Heart left ventricle (tissue), 16 donors: ENCODE measurements at regions not wholly inside any gene's neighbourhood (a gene's known extent, or its start where the extent isn't known, plus 50 kb on each side); places are given as distances from the start of the nearest gene placed in this dataset.

ENCODE experiments used
- ATAC-seq, 4 donors: fragments of 200-7000 bp; cut with Tn5 transposase; one replicate each; pipeline ENCODE4 v1.9.1; 2020 to 2022; ENCODE audit warnings: moderate library complexity in 4 of 4, mild to moderate bottlenecking in 3 of 4, moderate number of reproducible peaks in 1 of 4
- DNase-seq, 5 donors: peaks; one replicate each; pipeline ENCODE4 v3.0.0-alpha.2; 2020
- H3K27ac ChIP-seq, 12 donors: fragments of 200-600 bp; sonication (generic) in 4 of 12; one replicate each; pipeline versions ENCODE4 v1.5.0 to v1.8.0; 2016 to 2022; ENCODE audit warnings: mild to moderate bottlenecking in 2 of 12
- H3K27me3 ChIP-seq, 9 donors: fragments of 200-600 bp; sonication (generic) in 2 of 9; one replicate each; pipeline versions ENCODE4 v1.5.1 to v1.8.0; 2016 to 2022; ENCODE audit warnings: mild to moderate bottlenecking in 3 of 9
- H3K36me3 ChIP-seq, 9 donors: fragments of 200-600 bp; sonication (generic) in 2 of 9; one replicate each; pipeline versions ENCODE4 v1.5.0 to v1.8.0; 2018 to 2022; ENCODE audit warnings: mild to moderate bottlenecking in 2 of 9
- H3K4me1 ChIP-seq, 12 donors: fragments of 200-600 bp; sonication (generic) in 4 of 12; one replicate each; pipeline versions ENCODE4 v1.5.0 to v1.8.0; 2016 to 2022; ENCODE audit warnings: mild to moderate bottlenecking in 3 of 12
- H3K4me3 ChIP-seq, 12 donors: fragments of 200-600 bp; sonication (generic) in 4 of 12; one replicate each; pipeline versions ENCODE4 v1.5.0 to v1.8.0; 2017 to 2022; ENCODE audit warnings: mild to moderate bottlenecking in 9 of 12, moderate library complexity in 4 of 12
- H3K9me3 ChIP-seq, 12 donors: fragments of 200-600 bp; sonication (generic) in 4 of 12; one replicate each; pipeline versions ENCODE4 v1.5.0 to v1.8.0; 2016 to 2022; ENCODE audit warnings: mild to moderate bottlenecking in 1 of 12
- POLR2A ChIP-seq, 2 donors: fragments of 450-650 bp; IDR thresholded peaks; one replicate each; pipeline ENCODE4 v1.6.1; 2017; ENCODE audit warnings: antibody characterized with exemption in 2 of 2, mild to moderate bottlenecking in 2 of 2, moderate library complexity in 2 of 2
- WGBS, 4 donors: extraction: QIAGEN DNeasy Blood & Tissue Kit in 2 of 4; methylation state at CpG; one replicate each; pipeline versions ENCODE4 v1.1.5 to v1.1.7; 2013 to 2018; 5-methylcytosine and 5-hydroxymethylcytosine counted together
- intact Hi-C, 10 donors: fragments of 100-400 bp; cut with DNase I; formaldehyde crosslinking; loops; one replicate each; pipeline versions ENCODE4 v1.11.1 to v1.14.2; 2022
- TF ChIP-seq, protein P1 (sequence below), 12 donors: fragments of 200-600 bp; sonication (generic) in 4 of 12; IDR thresholded peaks; one replicate each; pipeline versions ENCODE4 v1.5.0 to v1.8.0; 2018 to 2022; ENCODE audit warnings: antibody characterized with exemption in 12 of 12, mild to moderate bottlenecking in 5 of 12
- donor health status: ischemic (EF 13 %, LVEDD 7.1; RV severe dilation, severe dysfunction).
- donor health status: healthy with polysubstance abuse.
- donor health status: DM: no; HTN: yes; CAD: no.
- donor health status: DM: no; HTN: no; CAD: no.
- donor health status: ischemic (EF 25% LVEDD 6.9; RV normal size, moderate dysfunction).
- donor health status: ischemic (EF 25% LVEDD 5.7; RV mildly dilated, moderate dysfunction).
- donor health status: healthy.
- donor health status: DM: yes; HTN: yes; CAD: no.
- donor health status: ischemic (EF 35%, LVEDD 5.7; RV mildly dilated, moderate dysfunction).
- donor health status: nonischemic (EF 11% LVEDD 7.7; RV severe dilation, severe dysfunction).
- donor health status: DM: yes; HTN: yes; CAD: no.
- donor health status: PGD.
- donor health status: ischemic (EF 29% LVEDD 5.4; RV normal size, mild dysfunction).
- donor health status: nonischemic (EF 23%, LVEDD 6.1; RV moderate dilation, normal function).

DNA sequence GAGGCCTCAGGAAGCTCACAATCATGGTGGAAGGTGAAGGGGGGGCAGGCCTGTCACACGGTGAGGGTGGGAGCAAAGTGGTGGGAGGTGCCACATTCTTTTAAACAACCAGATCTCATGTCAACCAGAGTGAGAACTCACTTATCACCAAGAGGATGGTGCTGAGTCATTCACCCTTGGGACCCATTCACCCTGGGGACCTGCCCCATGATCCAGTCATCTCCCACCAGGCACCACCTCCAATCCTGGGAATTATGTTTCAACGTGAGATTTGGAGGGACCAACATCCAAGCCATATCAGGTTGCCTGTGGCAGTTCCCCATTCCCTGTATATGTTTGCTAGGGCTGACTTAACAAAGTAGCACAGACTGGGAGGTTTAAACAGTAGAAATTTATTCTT is 318.4 kb upstream of the CLNK start:
- 64 to 71% (median 68%) methylated on average over 2 of the region's 2 CpGs for WGBS, 4 donors
- H3K27me3 ChIP-seq: peaks cover 0 to 6% (median 0%) of the 10 kb centered on the region in 9 donors
- H3K9me3 ChIP-seq: no peaks in the 10 kb centered on the region
- TF ChIP-seq, protein P1, sequence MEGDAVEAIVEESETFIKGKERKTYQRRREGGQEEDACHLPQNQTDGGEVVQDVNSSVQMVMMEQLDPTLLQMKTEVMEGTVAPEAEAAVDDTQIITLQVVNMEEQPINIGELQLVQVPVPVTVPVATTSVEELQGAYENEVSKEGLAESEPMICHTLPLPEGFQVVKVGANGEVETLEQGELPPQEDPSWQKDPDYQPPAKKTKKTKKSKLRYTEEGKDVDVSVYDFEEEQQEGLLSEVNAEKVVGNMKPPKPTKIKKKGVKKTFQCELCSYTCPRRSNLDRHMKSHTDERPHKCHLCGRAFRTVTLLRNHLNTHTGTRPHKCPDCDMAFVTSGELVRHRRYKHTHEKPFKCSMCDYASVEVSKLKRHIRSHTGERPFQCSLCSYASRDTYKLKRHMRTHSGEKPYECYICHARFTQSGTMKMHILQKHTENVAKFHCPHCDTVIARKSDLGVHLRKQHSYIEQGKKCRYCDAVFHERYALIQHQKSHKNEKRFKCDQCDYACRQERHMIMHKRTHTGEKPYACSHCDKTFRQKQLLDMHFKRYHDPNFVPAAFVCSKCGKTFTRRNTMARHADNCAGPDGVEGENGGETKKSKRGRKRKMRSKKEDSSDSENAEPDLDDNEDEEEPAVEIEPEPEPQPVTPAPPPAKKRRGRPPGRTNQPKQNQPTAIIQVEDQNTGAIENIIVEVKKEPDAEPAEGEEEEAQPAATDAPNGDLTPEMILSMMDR (IDR thresholded peaks at IDR 0.05): no peak
- no peak for TF ChIP-seq POLR2A (IDR thresholded peaks at IDR 0.05)
- intact Hi-C loops: no loop called here
- ATAC-seq (no peak), DNase-seq (no peak)
- no peaks in the 10 kb centered on the region for H3K36me3 ChIP-seq
- no peak overlapping the region for H3K4me3 ChIP-seq
- H3K27ac ChIP-seq: no peak overlapping the region
- H3K4me1 ChIP-seq: peaks cover 0 to 5% (median 0%) of the 10 kb centered on the region in 12 donors

DNA sequence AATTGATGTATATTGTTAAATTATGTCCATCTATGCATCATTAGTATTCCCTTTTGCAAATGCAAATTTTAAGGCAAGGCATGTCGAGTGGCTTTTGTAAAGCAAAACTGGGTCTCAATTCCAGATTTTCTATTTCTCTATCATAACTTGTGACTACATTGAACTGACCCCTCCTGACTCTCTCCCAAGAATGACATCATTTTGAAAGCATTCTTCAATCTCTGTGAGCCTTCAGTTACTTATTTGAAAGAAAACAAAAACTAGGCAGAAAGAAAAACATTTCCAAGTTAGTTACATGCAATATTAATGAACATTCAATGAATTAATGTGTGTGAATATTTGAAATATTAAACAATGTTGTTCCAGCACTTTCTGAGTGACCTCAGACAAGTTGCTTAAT is 314.3 kb upstream of the CLNK start:
- H3K27ac ChIP-seq: peak overlapping the region in 1 of 12 donors; percentile 32
- H3K4me3 ChIP-seq: no peak overlapping the region
- H3K9me3 ChIP-seq: no peaks in the 10 kb centered on the region
- H3K36me3 ChIP-seq: no peaks in the 10 kb centered on the region
- H3K27me3 ChIP-seq: no peaks in the 10 kb centered on the region
- DNase-seq (no peak), ATAC-seq (no peak)
- H3K4me1 ChIP-seq: peaks cover 0 to 5% (median 0%) of the 10 kb centered on the region in 12 donors
- WGBS, 4 donors: 37 to 73% (median 61%) methylated on average over 1 of the region's 1 CpG
- no peak for TF ChIP-seq POLR2A (IDR thresholded peaks at IDR 0.05)
- TF ChIP-seq, protein P1 (IDR thresholded peaks at IDR 0.05): no peak
- intact Hi-C loops: no loop called here

DNA sequence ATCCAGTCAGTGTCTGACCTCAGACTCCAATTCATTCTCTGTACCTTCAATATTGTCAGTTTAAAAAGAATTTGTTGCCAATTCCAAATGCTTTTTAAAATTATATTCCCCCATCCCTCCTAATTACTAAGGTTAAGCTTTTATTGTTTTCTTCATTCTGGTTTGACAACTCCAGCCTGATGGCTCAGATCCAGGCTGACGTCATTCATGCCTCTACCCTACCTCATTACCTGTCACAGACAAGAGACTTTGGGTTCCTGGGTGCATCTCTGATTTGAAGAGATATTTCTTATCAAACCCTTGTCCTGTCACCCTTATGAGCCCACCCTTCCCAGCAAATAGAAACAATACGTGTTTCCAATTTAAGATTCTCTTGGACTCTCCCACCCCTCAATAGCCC is 300.2 kb upstream of the CLNK start:
- intact Hi-C loops: no loop called here
- ATAC-seq: no peak
- TF ChIP-seq, protein P1 (IDR thresholded peaks at IDR 0.05): no peak
- TF ChIP-seq POLR2A (IDR thresholded peaks at IDR 0.05): no peak

DNA sequence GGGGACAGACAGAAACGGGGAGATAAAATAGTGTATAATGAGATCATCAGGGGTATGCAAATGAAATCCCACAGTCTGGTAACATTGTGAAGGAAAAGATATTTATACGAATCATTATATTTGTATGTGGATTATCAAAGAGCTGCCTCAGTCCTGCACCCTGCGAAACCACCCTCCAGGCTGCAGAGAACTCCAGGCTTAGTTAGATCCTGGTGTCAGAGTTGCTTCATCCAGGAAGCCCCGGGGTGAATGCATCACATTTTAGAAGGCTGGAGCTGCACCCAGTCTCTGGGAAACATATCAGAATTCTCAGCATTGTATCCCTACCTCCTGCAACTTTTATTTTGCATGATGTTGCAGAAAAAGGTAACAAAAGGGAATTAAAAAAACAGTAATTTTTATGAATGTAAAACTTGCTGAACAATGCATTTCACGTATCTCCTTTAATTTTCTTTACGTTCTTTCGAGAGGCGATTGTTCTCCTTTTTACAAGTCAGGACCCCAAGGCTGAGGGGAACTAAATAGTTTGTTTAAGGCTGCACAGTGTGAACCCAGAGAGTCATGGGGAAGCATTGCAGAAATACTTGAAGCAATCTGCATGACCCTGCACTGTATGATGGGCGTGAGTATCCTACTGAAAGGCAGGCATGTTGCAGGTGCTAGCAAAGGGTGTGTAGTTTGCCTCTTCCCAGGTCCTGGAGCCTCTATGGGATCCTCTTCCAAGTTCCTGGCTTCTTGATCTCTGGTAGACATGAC is 299.5 kb upstream of the CLNK start:
- intact Hi-C loops: no loop called here
- Histone ChIP-seq H3K36me3 (no peaks in the 10 kb centered on the region), H3K27ac (no peak overlapping the region), H3K4me1 (no peaks in the 10 kb centered on the region), H3K9me3 (peaks cover 0 to 10% (median 0%) of the 10 kb centered on the region in 12 donors), H3K4me3 (no peak overlapping the region), H3K27me3 (no peaks in the 10 kb centered on the region)
- ATAC-seq (no peak), DNase-seq (no peak)
- 68 to 77% (median 73%) methylated on average over 9 of the region's 9 CpGs for WGBS, 4 donors
- TF ChIP-seq, protein P1 (IDR thresholded peaks at IDR 0.05): no peak
- no peak for TF ChIP-seq POLR2A (IDR thresholded peaks at IDR 0.05)

More for the DNA sequence above, 300.2 kb upstream of the CLNK start:
- Histone ChIP-seq H3K9me3 (peaks cover 0 to 10% (median 0%) of the 10 kb centered on the region in 12 donors), H3K27me3 (no peaks in the 10 kb centered on the region), H3K36me3 (no peaks in the 10 kb centered on the region), H3K4me1 (no peaks in the 10 kb centered on the region), H3K4me3 (no peak overlapping the region), H3K27ac (no peak overlapping the region)
- DNase-seq: no peak
- 63 to 76% (median 70%) methylated on average over 2 of the region's 2 CpGs for WGBS, 4 donors
